NOMO-1 treated with DMSO at 0.1 percent for 48 hours (cell line): ENCODE measurements at regions not wholly inside any gene's neighbourhood (a gene's known extent, or its start where the extent isn't known, plus 50 kb on each side); places are given as distances from the start of the nearest gene placed in this dataset.

Experiments
- DNase-seq: peaks from one replicate; lab custom pipeline; 2025; ENCODE audit not compliant: unreplicated experiment; lab: John Stamatoyannopoulos, UW

GRCh38 chr1:80278936-80279335 is 1272.4 kb upstream of the ADGRL4 start:
- DNase-seq: no peak

GRCh38 chr1:80274256-80274655 is 1267.7 kb upstream of the ADGRL4 start:
- no peak for DNase-seq

GRCh38 chr1:80272495-80272894 is 1266.0 kb upstream of the ADGRL4 start:
- DNase-seq: no peak

GRCh38 chr1:80258659-80259058 is 1252.1 kb upstream of the ADGRL4 start:
- DNase-seq: no peak

GRCh38 chr1:80251591-80251990 is 1245.1 kb upstream of the ADGRL4 start:
- no peak for DNase-seq

GRCh38 chr1:80251171-80251570 is 1244.6 kb upstream of the ADGRL4 start:
- no peak for DNase-seq

GRCh38 chr1:80250573-80251168 is 1244.1 kb upstream of the ADGRL4 start:
- no peak for DNase-seq

- no peak for DNase-seq
Measured at GRCh38 chr1:80249699-80250098, 1243.2 kb upstream of the ADGRL4 start.

GRCh38 chr1:80248886-80249285 is 1242.4 kb upstream of the ADGRL4 start:
- DNase-seq: peak; percentile 21

GRCh38 chr1:80245813-80246212 is 1239.3 kb upstream of the ADGRL4 start:
- DNase-seq: no peak

- DNase-seq: no peak
Measured at GRCh38 chr1:80244372-80244771, 1237.8 kb upstream of the ADGRL4 start.

- no peak for DNase-seq
Measured at GRCh38 chr1:80241566-80241965, 1235.0 kb upstream of the ADGRL4 start.

GRCh38 chr1:80225510-80225909 is 1219.0 kb upstream of the ADGRL4 start:
- DNase-seq: no peak

- DNase-seq: no peak
Measured at GRCh38 chr1:80221319-80221718, 1214.8 kb upstream of the ADGRL4 start.

- DNase-seq: peak; percentile 47
Measured at GRCh38 chr1:80218112-80218511, 1211.6 kb upstream of the ADGRL4 start.

GRCh38 chr1:80217377-80217986 is 1211.0 kb upstream of the ADGRL4 start:
- peak; percentile 45 for DNase-seq

GRCh38 chr1:80214888-80215540 is 1208.5 kb upstream of the ADGRL4 start:
- peak; percentile 38 for DNase-seq

GRCh38 chr1:80212948-80213347 is 1206.4 kb upstream of the ADGRL4 start:
- no peak for DNase-seq

- peak; percentile 40 for DNase-seq
Measured at GRCh38 chr1:80211691-80212380, 1205.3 kb upstream of the ADGRL4 start.

- no peak for DNase-seq
Measured at GRCh38 chr1:80202118-80202517, 1195.6 kb upstream of the ADGRL4 start.

GRCh38 chr1:80194221-80194620 is 1187.7 kb upstream of the ADGRL4 start:
- DNase-seq: no peak

- DNase-seq: no peak
Measured at GRCh38 chr1:80181418-80181817, 1174.9 kb upstream of the ADGRL4 start.
